HL-60 (cell line): ENCODE measurements at regions not wholly inside any gene's neighbourhood (a gene's known extent, or its start where the extent isn't known, plus 50 kb on each side); places are given as distances from the start of the nearest gene placed in this dataset.

ENCODE experiments used
- POLR2AphosphoS5 ChIP-seq: IDR thresholded peaks from 2 replicates; pipeline ENCODE4 v1.6.1; 2012; ENCODE audit warnings: low read depth
- TF ChIP-seq, protein P1 (sequence below): IDR thresholded peaks from one replicate; pipeline ENCODE4 v1.5.1; 2011; ENCODE audit warnings: low read length, control low read depth, inconsistent platforms; ENCODE audit not compliant: insufficient read depth

DNA sequence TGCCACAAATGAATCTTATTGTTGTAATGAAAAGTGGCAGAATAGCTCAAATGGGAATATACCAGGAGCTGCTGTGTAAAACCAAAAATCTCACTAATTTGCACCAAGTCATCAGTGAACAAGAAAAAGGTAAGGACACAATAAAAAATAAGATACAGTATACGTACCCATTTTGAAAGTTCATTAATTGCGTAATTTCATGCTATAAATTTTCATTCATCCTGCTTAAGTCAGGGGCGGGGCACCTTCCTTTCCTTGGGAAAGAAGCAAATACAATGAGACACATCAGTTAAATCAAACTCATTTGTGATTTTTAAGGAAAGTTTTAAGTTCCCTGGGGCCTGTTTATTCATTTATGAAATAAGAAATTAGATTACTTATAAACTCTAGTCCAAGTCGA lies 65.4 kb downstream of the HSPA13 start:
- TF ChIP-seq, protein P1, sequence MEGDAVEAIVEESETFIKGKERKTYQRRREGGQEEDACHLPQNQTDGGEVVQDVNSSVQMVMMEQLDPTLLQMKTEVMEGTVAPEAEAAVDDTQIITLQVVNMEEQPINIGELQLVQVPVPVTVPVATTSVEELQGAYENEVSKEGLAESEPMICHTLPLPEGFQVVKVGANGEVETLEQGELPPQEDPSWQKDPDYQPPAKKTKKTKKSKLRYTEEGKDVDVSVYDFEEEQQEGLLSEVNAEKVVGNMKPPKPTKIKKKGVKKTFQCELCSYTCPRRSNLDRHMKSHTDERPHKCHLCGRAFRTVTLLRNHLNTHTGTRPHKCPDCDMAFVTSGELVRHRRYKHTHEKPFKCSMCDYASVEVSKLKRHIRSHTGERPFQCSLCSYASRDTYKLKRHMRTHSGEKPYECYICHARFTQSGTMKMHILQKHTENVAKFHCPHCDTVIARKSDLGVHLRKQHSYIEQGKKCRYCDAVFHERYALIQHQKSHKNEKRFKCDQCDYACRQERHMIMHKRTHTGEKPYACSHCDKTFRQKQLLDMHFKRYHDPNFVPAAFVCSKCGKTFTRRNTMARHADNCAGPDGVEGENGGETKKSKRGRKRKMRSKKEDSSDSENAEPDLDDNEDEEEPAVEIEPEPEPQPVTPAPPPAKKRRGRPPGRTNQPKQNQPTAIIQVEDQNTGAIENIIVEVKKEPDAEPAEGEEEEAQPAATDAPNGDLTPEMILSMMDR: no peak
- no peak for TF ChIP-seq POLR2AphosphoS5
